Parathyroid adenoma (tissue), 2 donors: ENCODE measurements at regions not wholly inside any gene's neighbourhood (a gene's known extent, or its start where the extent isn't known, plus 50 kb on each side); places are given as distances from the start of the nearest gene placed in this dataset.
A peak's percentile ranks its signal among the peaks of the same experiment; 100 is the strongest.

ENCODE experiments used
- H2AFZ ChIP-seq: fragments of 300-600 bp; sonication (generic); one replicate; pipeline ENCODE4 v1.7.0; 2017; ENCODE audit warnings: antibody characterized with exemption, mild to moderate bottlenecking
- H3K27ac ChIP-seq: fragments of 300-600 bp; sonication (generic); one replicate; pipeline ENCODE4 v1.7.0; 2017
- H3K27me3 ChIP-seq: fragments of 300-600 bp; sonication (generic); one replicate; pipeline ENCODE4 v1.7.0; 2017; ENCODE audit warnings: low read length; ENCODE audit not compliant: control insufficient read depth, insufficient read depth
- H3K36me3 ChIP-seq: fragments of 300-600 bp; sonication (generic); one replicate; pipeline ENCODE4 v1.7.0; 2017; ENCODE audit warnings: low read length; ENCODE audit not compliant: control insufficient read depth, insufficient read depth
- H3K4me1 ChIP-seq: fragments of 300-600 bp; sonication (generic); one replicate; pipeline ENCODE4 v1.7.0; 2017; ENCODE audit warnings: control low read depth
- H3K4me2 ChIP-seq: fragments of 300-600 bp; sonication (generic); one replicate; pipeline ENCODE4 v1.7.0; 2017; ENCODE audit warnings: low read length
- H3K4me3 ChIP-seq: fragments of 300-600 bp; sonication (generic); one replicate; pipeline ENCODE4 v1.7.0; 2017; ENCODE audit warnings: low read depth, low read length
- H3K79me2 ChIP-seq: fragments of 300-600 bp; sonication (generic); one replicate; pipeline ENCODE4 v1.7.0; 2017; ENCODE audit warnings: control low read depth
- H3K9ac ChIP-seq: fragments of 300-600 bp; sonication (generic); one replicate; pipeline ENCODE4 v1.7.0; 2017; ENCODE audit warnings: mild to moderate bottlenecking
- H3K9me3 ChIP-seq: fragments of 300-600 bp; sonication (generic); one replicate; pipeline ENCODE4 v1.7.0; 2017; ENCODE audit warnings: low read length; ENCODE audit not compliant: control insufficient read depth
- TF ChIP-seq, protein P1 (sequence below): fragments of 300-600 bp; sonication (generic); IDR thresholded peaks from one replicate; pipeline ENCODE4 v1.7.0; 2017; ENCODE audit warnings: antibody characterized with exemption, mild to moderate bottlenecking
- donor health status: primary hyperparathyroidism.

DNA sequence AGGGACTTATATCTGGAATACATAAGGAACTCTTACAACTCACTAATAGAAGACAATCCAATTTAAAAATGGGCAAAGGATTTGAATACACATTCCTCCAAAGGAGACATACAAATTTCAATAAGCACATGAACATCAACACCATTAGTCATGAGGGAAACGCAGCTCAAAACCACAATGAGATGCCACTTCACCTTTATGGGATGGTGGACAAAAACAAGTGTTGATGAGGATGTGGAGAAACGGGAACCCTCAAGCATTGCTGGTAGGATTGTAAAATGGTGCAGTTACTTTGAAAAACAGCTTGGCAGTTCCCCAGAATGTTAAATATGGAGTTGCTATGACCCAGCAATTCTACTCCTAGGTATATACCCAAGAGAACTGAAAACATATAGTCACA lies 72.7 kb upstream of the IER5L start:
- no peaks in the 10 kb centered on the region for H3K79me2 ChIP-seq
- no peak overlapping the region for H3K4me3 ChIP-seq
- no peaks in the 10 kb centered on the region for H3K36me3 ChIP-seq
- no peak overlapping the region for H3K9ac ChIP-seq
- no peak overlapping the region for H2AFZ ChIP-seq
- TF ChIP-seq, protein P1, sequence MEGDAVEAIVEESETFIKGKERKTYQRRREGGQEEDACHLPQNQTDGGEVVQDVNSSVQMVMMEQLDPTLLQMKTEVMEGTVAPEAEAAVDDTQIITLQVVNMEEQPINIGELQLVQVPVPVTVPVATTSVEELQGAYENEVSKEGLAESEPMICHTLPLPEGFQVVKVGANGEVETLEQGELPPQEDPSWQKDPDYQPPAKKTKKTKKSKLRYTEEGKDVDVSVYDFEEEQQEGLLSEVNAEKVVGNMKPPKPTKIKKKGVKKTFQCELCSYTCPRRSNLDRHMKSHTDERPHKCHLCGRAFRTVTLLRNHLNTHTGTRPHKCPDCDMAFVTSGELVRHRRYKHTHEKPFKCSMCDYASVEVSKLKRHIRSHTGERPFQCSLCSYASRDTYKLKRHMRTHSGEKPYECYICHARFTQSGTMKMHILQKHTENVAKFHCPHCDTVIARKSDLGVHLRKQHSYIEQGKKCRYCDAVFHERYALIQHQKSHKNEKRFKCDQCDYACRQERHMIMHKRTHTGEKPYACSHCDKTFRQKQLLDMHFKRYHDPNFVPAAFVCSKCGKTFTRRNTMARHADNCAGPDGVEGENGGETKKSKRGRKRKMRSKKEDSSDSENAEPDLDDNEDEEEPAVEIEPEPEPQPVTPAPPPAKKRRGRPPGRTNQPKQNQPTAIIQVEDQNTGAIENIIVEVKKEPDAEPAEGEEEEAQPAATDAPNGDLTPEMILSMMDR: no peak
- H3K4me1 ChIP-seq: no peaks in the 10 kb centered on the region
- H3K27me3 ChIP-seq: no peaks in the 10 kb centered on the region
- no peak overlapping the region for H3K27ac ChIP-seq
- H3K4me2 ChIP-seq: no peak overlapping the region
- H3K9me3 ChIP-seq: no peaks in the 10 kb centered on the region

DNA sequence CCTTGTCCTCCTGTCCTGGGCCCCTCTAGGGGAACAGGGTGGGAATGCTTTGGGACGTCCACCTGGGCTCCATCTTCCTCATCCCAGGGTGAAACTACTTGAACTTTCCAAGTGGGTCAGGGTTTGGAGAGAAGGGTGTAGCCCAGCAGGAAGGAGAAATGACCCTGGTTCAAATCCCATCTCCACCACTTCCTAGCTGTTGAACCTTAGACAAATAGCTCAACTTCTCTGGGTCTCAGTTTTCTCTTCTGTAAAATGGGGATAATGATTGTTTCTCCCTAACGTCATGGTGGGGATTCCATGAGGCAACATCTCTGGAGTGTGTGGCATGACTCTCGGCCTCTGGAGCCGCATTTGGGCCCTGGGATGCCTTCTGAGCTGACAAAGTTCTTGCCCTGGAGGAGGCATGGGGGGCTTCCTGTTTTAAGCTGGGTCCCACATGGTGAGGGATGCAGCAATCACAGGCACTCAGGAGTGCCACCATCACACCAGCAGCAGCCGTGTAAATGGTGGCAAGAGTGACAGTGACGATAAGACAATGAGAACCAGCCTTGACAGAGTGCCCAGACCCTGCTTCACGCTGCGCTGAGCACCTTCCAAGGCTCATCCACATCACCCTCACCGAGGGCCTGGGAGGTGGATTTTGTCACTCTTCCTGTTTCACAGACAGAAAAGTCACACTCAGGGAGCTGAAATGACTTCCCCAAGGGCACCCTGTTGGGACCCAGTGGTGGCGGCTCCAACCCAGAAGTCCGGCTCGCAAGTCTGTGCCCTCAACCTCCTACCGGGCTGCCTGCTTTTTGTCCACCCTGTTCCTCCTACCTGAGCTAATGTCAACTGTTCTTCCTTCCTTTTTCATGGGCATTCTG lies 69.5 kb upstream of the IER5L start:
- no peaks in the 10 kb centered on the region for H3K27me3 ChIP-seq
- no peak overlapping the region for H3K4me2 ChIP-seq
- H3K9me3 ChIP-seq: no peaks in the 10 kb centered on the region
- no peaks in the 10 kb centered on the region for H3K4me1 ChIP-seq
- TF ChIP-seq, protein P1: no peak
- H3K36me3 ChIP-seq: no peaks in the 10 kb centered on the region
- no peaks in the 10 kb centered on the region for H3K79me2 ChIP-seq
- H3K27ac ChIP-seq: no peak overlapping the region
- no peak overlapping the region for H2AFZ ChIP-seq
- no peak overlapping the region for H3K4me3 ChIP-seq
- H3K9ac ChIP-seq: no peak overlapping the region

DNA sequence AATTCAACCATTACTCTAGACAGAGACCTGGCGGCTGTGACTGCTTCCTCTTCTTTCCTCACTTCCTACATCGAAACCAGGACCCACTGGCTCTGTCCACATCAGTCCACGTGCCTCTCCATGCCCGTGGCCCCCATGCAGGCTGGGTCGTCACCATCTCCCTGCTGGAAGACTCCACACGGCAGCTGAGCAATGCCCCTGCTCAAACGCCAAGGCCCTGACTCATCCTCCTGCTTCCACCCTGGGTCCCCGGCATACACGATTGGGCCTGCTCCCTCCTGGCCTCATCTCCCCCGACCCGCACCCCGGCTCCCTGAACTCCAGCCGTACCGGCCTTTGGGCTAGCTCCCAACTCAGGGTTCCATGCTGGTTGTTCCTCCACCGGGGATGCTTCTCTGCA lies 67.2 kb upstream of the IER5L start:
- Histone ChIP-seq H3K36me3 (no peaks in the 10 kb centered on the region), H3K27ac (no peak overlapping the region), H3K4me1 (no peaks in the 10 kb centered on the region), H3K4me2 (no peak overlapping the region), H3K27me3 (no peaks in the 10 kb centered on the region), H3K9ac (no peak overlapping the region), H3K4me3 (no peak overlapping the region), H2AFZ (no peak overlapping the region), H3K79me2 (no peaks in the 10 kb centered on the region), H3K9me3 (no peaks in the 10 kb centered on the region)
- TF ChIP-seq, protein P1: no peak

DNA sequence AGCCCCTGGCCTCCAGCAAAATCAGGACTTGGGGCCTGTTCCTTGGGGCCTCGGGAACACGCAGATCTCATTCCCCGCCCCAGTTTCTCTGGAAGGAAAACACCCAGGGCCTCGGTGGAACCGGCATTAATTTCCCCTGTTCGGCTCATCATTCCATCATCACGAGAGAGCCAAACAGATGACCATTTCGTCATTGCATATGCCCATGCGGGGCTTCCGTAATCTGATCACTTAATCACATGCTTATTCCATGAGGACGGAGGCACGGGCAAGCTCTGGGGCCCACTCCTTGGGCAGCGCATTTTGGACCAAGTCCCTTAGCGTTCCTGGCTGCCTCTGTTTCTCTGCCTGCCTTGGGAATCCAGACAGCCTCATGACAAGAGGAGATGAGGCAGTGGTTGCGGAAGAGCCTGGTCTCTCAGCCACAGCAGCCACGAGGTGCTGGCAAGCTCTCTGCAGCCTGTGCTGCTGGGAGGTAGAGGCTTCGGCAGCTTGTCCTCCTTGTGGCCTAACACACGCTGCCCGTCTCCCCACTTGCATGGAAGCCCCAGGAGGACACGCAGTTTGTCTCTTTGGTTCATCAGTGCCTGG lies 65.0 kb upstream of the IER5L start:
- Histone ChIP-seq H3K9me3 (no peaks in the 10 kb centered on the region), H3K36me3 (no peaks in the 10 kb centered on the region), H3K27ac (no peak overlapping the region), H3K79me2 (no peaks in the 10 kb centered on the region), H3K9ac (no peak overlapping the region), H3K27me3 (no peaks in the 10 kb centered on the region), H3K4me1 (no peaks in the 10 kb centered on the region), H2AFZ (peak overlapping the region; percentile 66), H3K4me2 (no peak overlapping the region), H3K4me3 (no peak overlapping the region)
- TF ChIP-seq, protein P1: no peak
